Hepatocyte (in vitro differentiated cells): ENCODE measurements at regions not wholly inside any gene's neighbourhood (a gene's known extent, or its start where the extent isn't known, plus 50 kb on each side); places are given as distances from the start of the nearest gene placed in this dataset.

Experiments used
- DNase-seq: peaks from one replicate; pipeline ENCODE4 v3.0.0-alpha.2; 2016; ENCODE audit warnings: low spot score
- H2AFZ ChIP-seq: fragments of 200-600 bp; sonication (generic); 2 replicates; pipeline ENCODE4 v1.6.0; 2016; ENCODE audit warnings: antibody characterized with exemption, mild to moderate bottlenecking
- H3K27ac ChIP-seq: fragments of 200-600 bp; sonication (generic); 2 replicates; pipeline ENCODE4 v1.5.1; 2016; ENCODE audit warnings: mild to moderate bottlenecking
- H3K27me3 ChIP-seq: fragments of 200-600 bp; sonication (generic); 2 replicates; pipeline ENCODE4 v1.6.1; 2016
- H3K36me3 ChIP-seq: fragments of 200-600 bp; sonication (generic); replicated peaks from 2 replicates; pipeline ENCODE4 v1.5.1; 2016; ENCODE audit warnings: low read depth; ENCODE audit not compliant: insufficient read depth
- H3K4me1 ChIP-seq: fragments of 200-600 bp; sonication (generic); 2 replicates; pipeline ENCODE4 v1.5.1; 2016; ENCODE audit warnings: mild to moderate bottlenecking, moderate library complexity; ENCODE audit not compliant: insufficient read depth
- H3K4me2 ChIP-seq: fragments of 200-600 bp; sonication (generic); 2 replicates; pipeline ENCODE4 v1.6.0; 2016
- H3K4me3 ChIP-seq: fragments of 200-600 bp; sonication (generic); 2 replicates; pipeline ENCODE4 v1.5.1; 2016; ENCODE audit warnings: mild to moderate bottlenecking
- H3K79me2 ChIP-seq: fragments of 200-600 bp; sonication (generic); 2 replicates; pipeline ENCODE4 v1.6.0; 2017; ENCODE audit warnings: mild to moderate bottlenecking
- H3K9me2 ChIP-seq: fragments of 200-600 bp; sonication (generic); replicated peaks from 2 replicates; pipeline ENCODE4 v1.6.0; 2017; ENCODE audit warnings: mild to moderate bottlenecking; ENCODE audit not compliant: insufficient read depth
- H3K9me3 ChIP-seq: fragments of 200-600 bp; sonication (generic); 2 replicates; pipeline ENCODE4 v1.5.1; 2016; ENCODE audit warnings: low read depth, mild to moderate bottlenecking
- H4K20me1 ChIP-seq: fragments of 200-600 bp; sonication (generic); 2 replicates; pipeline ENCODE4 v1.6.0; 2016; ENCODE audit warnings: mild to moderate bottlenecking; ENCODE audit not compliant: insufficient read depth, poor library complexity, severe bottlenecking
- CTCF ChIP-seq: fragments of 200-600 bp; sonication (generic); IDR thresholded peaks from 2 replicates; pipeline ENCODE4 v1.5.1; 2016; ENCODE audit warnings: antibody characterized with exemption, mild to moderate bottlenecking; ENCODE audit not compliant: poor library complexity
- EZH2 ChIP-seq: fragments of 200-600 bp; sonication (generic); IDR thresholded peaks from 2 replicates; pipeline ENCODE4 v1.6.1; 2016; ENCODE audit warnings: antibody characterized with exemption, mild to moderate bottlenecking, borderline replicate concordance
- EZH2phosphoT487 ChIP-seq: fragments of 200-600 bp; sonication (generic); IDR thresholded peaks from one replicate; pipeline ENCODE4 v1.6.1; 2018; ENCODE audit warnings: antibody characterized with exemption, mild to moderate bottlenecking, low read depth, moderate library complexity; ENCODE audit not compliant: unreplicated experiment, severe bottlenecking
- WGBS: methylation state at CpG from one replicate; pipeline ENCODE4 v1.1.6; 2016; ENCODE audit warnings: low lambda C conversion rate; ENCODE audit errors: missing lambda C conversion rate; 5-methylcytosine and 5-hydroxymethylcytosine counted together

GRCh38 chr11:128357073-128357472, 230.3 kb downstream of the ETS1 start:
- no peaks in the 10 kb centered on the region for H3K9me3 ChIP-seq
- no peak for TF ChIP-seq CTCF
- 44% methylated on average over 5 of the region's 5 CpGs for WGBS

DNA sequence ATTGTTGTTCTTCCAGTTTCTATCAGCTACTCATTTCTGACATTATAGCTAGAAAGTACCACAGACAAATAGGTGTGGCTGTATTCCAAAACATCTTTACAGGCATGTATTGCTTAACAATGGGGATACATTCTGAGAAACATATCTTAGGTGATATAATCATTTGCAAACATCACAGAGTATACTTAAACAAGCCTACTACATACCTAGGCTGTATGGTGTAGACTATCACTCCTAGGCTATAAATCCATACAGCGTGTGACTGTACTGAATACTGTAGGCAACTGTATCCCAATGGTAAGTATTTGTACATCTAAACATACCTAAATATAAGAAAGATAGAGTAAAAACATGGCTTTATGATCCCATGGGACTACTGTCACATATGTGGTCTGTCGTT, 231.8 kb downstream of the ETS1 start:
- 83% methylated on average over 2 of the region's 2 CpGs for WGBS

More at GRCh38 chr11:128357073-128357472, 230.3 kb downstream of the ETS1 start:
- Histone ChIP-seq H3K4me3 (no peak overlapping the region), H3K4me1 (no peaks in the 10 kb centered on the region), H3K27me3 (no peaks in the 10 kb centered on the region), H3K4me2 (no peak overlapping the region), H4K20me1 (no peaks in the 10 kb centered on the region), H3K9me2 (no peaks in the 10 kb centered on the region), H3K27ac (no peak overlapping the region), H3K79me2 (no peaks in the 10 kb centered on the region), H2AFZ (no peak overlapping the region), H3K36me3 (no peaks in the 10 kb centered on the region)
- DNase-seq = no peak

DNA sequence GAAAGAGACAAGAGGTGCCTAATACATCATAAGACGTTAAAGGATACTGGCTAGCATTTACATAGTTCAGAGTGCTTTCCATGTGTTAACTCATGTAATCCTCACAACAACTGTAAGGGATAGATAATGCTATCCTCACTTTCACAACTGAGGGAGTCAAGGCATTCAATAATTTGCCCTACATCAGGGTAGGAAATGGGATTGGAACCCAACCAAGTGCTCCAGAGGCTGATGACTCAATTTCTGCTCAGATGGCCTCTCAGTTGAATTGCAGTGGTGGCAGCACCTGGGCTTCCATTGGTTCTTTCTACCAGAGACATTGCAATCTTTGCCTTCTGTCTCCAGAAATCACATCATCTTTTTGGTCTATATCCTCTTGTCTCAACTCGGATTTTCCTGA, 232.9 kb downstream of the ETS1 start:
- Histone ChIP-seq H4K20me1 (no peaks in the 10 kb centered on the region), H3K27ac (no peak overlapping the region), H3K4me2 (no peak overlapping the region), H2AFZ (no peak overlapping the region), H3K9me2 (no peaks in the 10 kb centered on the region), H3K27me3 (no peaks in the 10 kb centered on the region), H3K4me1 (no peaks in the 10 kb centered on the region), H3K36me3 (no peaks in the 10 kb centered on the region), H3K79me2 (no peaks in the 10 kb centered on the region), H3K9me3 (no peaks in the 10 kb centered on the region), H3K4me3 (no peak overlapping the region)
- 92% methylated on average over 2 of the region's 2 CpGs for WGBS
- TF ChIP-seq CTCF = no peak
- no peak for TF ChIP-seq EZH2
- no peak for TF ChIP-seq EZH2phosphoT487
- DNase-seq = no peak

More for the DNA sequence above, 231.8 kb downstream of the ETS1 start:
- H3K4me2 ChIP-seq = no peak overlapping the region
- no peaks in the 10 kb centered on the region for H3K79me2 ChIP-seq
- H4K20me1 ChIP-seq = no peaks in the 10 kb centered on the region
- no peak for TF ChIP-seq EZH2phosphoT487
- no peaks in the 10 kb centered on the region for H3K27me3 ChIP-seq
- H3K9me2 ChIP-seq = no peaks in the 10 kb centered on the region
- H3K9me3 ChIP-seq = no peaks in the 10 kb centered on the region
- no peak overlapping the region for H3K27ac ChIP-seq
- H3K4me1 ChIP-seq = no peaks in the 10 kb centered on the region
- H3K36me3 ChIP-seq = no peaks in the 10 kb centered on the region
- H2AFZ ChIP-seq = no peak overlapping the region
- no peak for DNase-seq
- H3K4me3 ChIP-seq = no peak overlapping the region

- no peak for DNase-seq
- Histone ChIP-seq H3K27me3 (no peaks in the 10 kb centered on the region), H3K4me3 (no peak overlapping the region), H3K4me2 (no peak overlapping the region), H3K9me2 (no peaks in the 10 kb centered on the region), H3K27ac (no peak overlapping the region), H3K36me3 (no peaks in the 10 kb centered on the region), H3K79me2 (no peaks in the 10 kb centered on the region), H4K20me1 (no peaks in the 10 kb centered on the region), H3K9me3 (no peaks in the 10 kb centered on the region), H2AFZ (no peak overlapping the region), H3K4me1 (no peaks in the 10 kb centered on the region)
- WGBS = 72% methylated on average over 6 of the region's 6 CpGs
- TF ChIP-seq EZH2 (no peak), CTCF (no peak)
Observed at GRCh38 chr11:128351168-128351567, 236.2 kb downstream of the ETS1 start.
